HCT116 (cell line): ENCODE measurements at regions not wholly inside any gene's neighbourhood (a gene's known extent, or its start where the extent isn't known, plus 50 kb on each side); places are given as distances from the start of the nearest gene placed in this dataset.

Experiments used
- ATAC-seq: fragments of 200-7000 bp; cut with Tn5 transposase; 2 replicates; pipeline ENCODE4 v1.9.1; 2020; ENCODE audit warnings: mild to moderate bottlenecking, moderate library complexity
- BruUV-seq: library from RNA; stranded (reverse); fragments of 400-500 nt; replicated peaks from 2 replicates; lab custom pipeline; 2021; lab: Mats Ljungman, UMichigan
- CTCF ChIA-PET: fragments of 300-600 bp; sonication (Branson Sonifier 250); formaldehyde crosslinking; loops from one replicate; lab custom pipeline; 2021; ENCODE audit warnings: antibody characterized with exemption; lab: Charles Lee
- POLR2A ChIA-PET: fragments of 300-600, 350-600 bp; sonication (Branson Sonifier 250); formaldehyde crosslinking; loops from one replicate; lab custom pipeline; 2021; ENCODE audit warnings: antibody characterized with exemption; lab: Charles Lee
- RAD21 ChIA-PET, 2 experiments: fragments of 300-600 bp; sonication (Branson Sonifier 250); formaldehyde crosslinking; loops; one replicate each; lab custom pipeline; 2023; ENCODE audit warnings: low total read pairs in 2 of 2; ENCODE audit not compliant: uncharacterized antibody in 2 of 2, unreplicated experiment in 2 of 2, low non-redundant PET in 1 of 2; lab: Charles Lee
- DNase-seq: peaks from one replicate; pipeline ENCODE4 v3.0.0-alpha.2; 2010; ENCODE audit warnings: low read depth, low spot score
- H2AFZ ChIP-seq: fragments of 200-600 bp; shearing (Covaris generic), sonication (generic); 2 replicates; pipeline ENCODE4 v1.6.1; 2017; ENCODE audit warnings: low read depth, mixed run types, mixed read lengths, antibody characterized with exemption, low read length; ENCODE audit not compliant: poor library complexity, severe bottlenecking
- H3K27ac ChIP-seq: 2 replicates; pipeline ENCODE4 v1.5.1; 2012; ENCODE audit warnings: low read depth, low read length
- H3K27me3 ChIP-seq: fragments of 200-600 bp; sonication (generic); 2 replicates; pipeline ENCODE4 v1.6.1; 2016; ENCODE audit warnings: mixed run types, low read length, mixed read lengths; ENCODE audit not compliant: insufficient read depth
- H3K36me3 ChIP-seq, 2 experiments: fragments of 200-500 bp in 1 of 2; fragments of 200-600 bp in 1 of 2; sonication (Bioruptor generic) in 1 of 2; sonication (generic) in 1 of 2; 2 replicates each; pipeline versions ENCODE4 v1.5.1 to v1.6.1; 2014 to 2016; ENCODE audit warnings: low read length in 2 of 2, inconsistent platforms in 1 of 2, mixed read lengths in 1 of 2, mixed run types in 1 of 2; ENCODE audit not compliant: insufficient read depth in 2 of 2, control insufficient read depth in 1 of 2
- H3K4me1 ChIP-seq, 2 experiments: fragments of 200-600 bp in 1 of 2; sonication (generic) in 1 of 2; 2 replicates each; pipeline versions ENCODE4 v1.5.1 to v1.6.1; 2012 to 2017; ENCODE audit warnings: low read length in 2 of 2, inconsistent platforms in 1 of 2, mild to moderate bottlenecking in 1 of 2, mixed read lengths in 1 of 2, mixed run types in 1 of 2, moderate library complexity in 1 of 2; ENCODE audit not compliant: insufficient read depth in 2 of 2, control insufficient read depth in 1 of 2
- H3K4me2 ChIP-seq: fragments of 200-600 bp; sonication (generic); 2 replicates; pipeline ENCODE4 v1.6.1; 2017; ENCODE audit warnings: mixed run types, low read length, mixed read lengths
- H3K4me3 ChIP-seq, 2 experiments: fragments of 200-600 bp in 1 of 2; sonication (generic) in 1 of 2; replicated peaks in 1 of 2; 2 replicates each; pipeline ENCODE4 v1.5.1; 2011 to 2016; ENCODE audit warnings: low read length in 2 of 2, control low read depth in 1 of 2, low read depth in 1 of 2, mild to moderate bottlenecking in 1 of 2, mixed read lengths in 1 of 2, mixed run types in 1 of 2
- H3K79me2 ChIP-seq: fragments of 200-600 bp; sonication (generic); 2 replicates; pipeline ENCODE4 v1.6.1; 2017; ENCODE audit warnings: mild to moderate bottlenecking, mixed run types, low read length, moderate library complexity, mixed read lengths; ENCODE audit not compliant: insufficient read depth
- H3K9ac ChIP-seq: fragments of 200-600 bp; sonication (generic); 2 replicates; pipeline ENCODE4 v1.6.1; 2016; ENCODE audit warnings: low read length, mixed read lengths
- H3K9me2 ChIP-seq: fragments of 200-600 bp; sonication (generic), shearing (Covaris generic); 2 replicates; pipeline ENCODE4 v1.6.1; 2017; ENCODE audit warnings: mixed run types, mild to moderate bottlenecking, moderate library complexity; ENCODE audit not compliant: insufficient read depth
- H3K9me3 ChIP-seq, 2 experiments: fragments of 200-500 bp in 1 of 2; fragments of 200-600 bp in 1 of 2; sonication (Bioruptor generic) in 1 of 2; sonication (generic) in 1 of 2; 2 replicates each; pipeline ENCODE4 v1.6.1; 2014 to 2017; ENCODE audit warnings: low read length in 2 of 2, mixed read lengths in 2 of 2, inconsistent platforms in 1 of 2, low read depth in 1 of 2, mild to moderate bottlenecking in 1 of 2, mixed run types in 1 of 2, moderate library complexity in 1 of 2; ENCODE audit not compliant: control insufficient read depth in 1 of 2, insufficient read depth in 1 of 2
- H4K20me1 ChIP-seq: fragments of 200-600 bp; sonication (generic), shearing (Covaris generic); 2 replicates; pipeline ENCODE4 v1.6.1; 2017; ENCODE audit warnings: mixed run types, mild to moderate bottlenecking, moderate library complexity; ENCODE audit not compliant: insufficient read depth
- CBX3 ChIP-seq: IDR thresholded peaks from 2 replicates; pipeline ENCODE4 v1.6.1; 2012; ENCODE audit warnings: low read depth
- CEBPB ChIP-seq: IDR thresholded peaks from 2 replicates; pipeline ENCODE4 v1.6.1; 2012; ENCODE audit warnings: low read depth
- JUND ChIP-seq: IDR thresholded peaks from 2 replicates; pipeline ENCODE4 v1.6.1; 2012
- POLR2A ChIP-seq: IDR thresholded peaks from 2 replicates; pipeline ENCODE4 v1.7.0; 2011; ENCODE audit warnings: borderline replicate concordance; ENCODE audit not compliant: insufficient read depth, insufficient read length; ENCODE audit errors: extremely low read depth
- RAD21 ChIP-seq: IDR thresholded peaks from 2 replicates; pipeline ENCODE4 v1.6.1; 2012; ENCODE audit warnings: low read depth, mild to moderate bottlenecking
- REST ChIP-seq: IDR thresholded peaks from 2 replicates; pipeline ENCODE4 v1.6.1; 2012; ENCODE audit warnings: low read depth
- TCF7L2 ChIP-seq: IDR thresholded peaks from 2 replicates; pipeline ENCODE4 v1.7.0; 2011; ENCODE audit warnings: borderline replicate concordance, inconsistent platforms; ENCODE audit not compliant: insufficient read depth, insufficient read length; ENCODE audit errors: extremely low read depth
- ZFX ChIP-seq: fragments of 450-650 bp; IDR thresholded peaks from 2 replicates; pipeline ENCODE4 v1.6.1; 2017
- intact Hi-C: fragments of 100-400 bp; cut with micrococcal nuclease; formaldehyde crosslinking; loops from 2 replicates; pipeline ENCODE4 v1.10.0; 2022
- TF ChIP-seq, protein P1 (sequence below): IDR thresholded peaks from 2 replicates; pipeline ENCODE4 v1.6.1; 2012

DNA sequence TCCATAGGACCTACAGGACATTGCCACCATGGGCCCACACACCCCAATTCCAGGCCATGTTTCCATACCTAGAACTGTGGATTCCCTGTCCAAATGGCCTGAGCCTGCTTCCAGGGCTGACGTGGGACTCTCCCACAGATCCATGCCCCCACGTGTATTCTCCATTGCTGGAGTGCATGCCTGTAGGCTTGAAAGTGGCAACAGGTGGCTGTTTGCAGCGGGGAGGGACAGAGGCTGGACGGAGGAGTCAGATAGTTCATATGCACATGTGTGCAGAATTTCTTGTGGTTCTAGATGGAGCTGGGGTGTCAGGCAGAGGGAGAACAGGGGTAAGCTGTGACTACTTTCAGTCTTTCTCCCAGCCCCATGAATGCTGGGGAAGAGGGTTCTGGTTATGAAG is 285.7 kb upstream of the ANKRD55 start:
- RAD21 ChIA-PET, result no interaction called here
- H3K4me3 ChIP-seq, result no peak overlapping the region
- no peak overlapping the region for H3K4me2 ChIP-seq
- BruUV-seq, result no TSS peak
- H4K20me1 ChIP-seq, result no peaks in the 10 kb centered on the region
- H3K36me3 ChIP-seq, result no peaks in the 10 kb centered on the region
- H3K27ac ChIP-seq, result no peak overlapping the region
- no peak overlapping the region for H3K9ac ChIP-seq
- DNase-seq (no peak), ATAC-seq (no peak)
- H2AFZ ChIP-seq, result no peak overlapping the region
- H3K4me1 ChIP-seq, result peaks cover 6 to 8% of the 10 kb centered on the region in 2 experiments; a peak in 2 of 4 replicates
- H3K27me3 ChIP-seq, result no peaks in the 10 kb centered on the region
- no peaks in the 10 kb centered on the region for H3K79me2 ChIP-seq
- no peak for TF ChIP-seq ZFX
- TF ChIP-seq CBX3, result no peak
- no peak for TF ChIP-seq JUND
- TF ChIP-seq CEBPB, result no peak
- no peak for TF ChIP-seq RAD21
- TF ChIP-seq, protein P1, sequence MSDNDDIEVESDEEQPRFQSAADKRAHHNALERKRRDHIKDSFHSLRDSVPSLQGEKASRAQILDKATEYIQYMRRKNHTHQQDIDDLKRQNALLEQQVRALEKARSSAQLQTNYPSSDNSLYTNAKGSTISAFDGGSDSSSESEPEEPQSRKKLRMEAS, result no peak
- no peak for TF ChIP-seq TCF7L2
- TF ChIP-seq REST, result no peak
- no peak for TF ChIP-seq POLR2A
- intact Hi-C loops, result no loop called here
- CTCF ChIA-PET, result no interaction called here
- POLR2A ChIA-PET, result no interaction called here
- H3K9me3 ChIP-seq, result no peaks in the 10 kb centered on the region
- no peaks in the 10 kb centered on the region for H3K9me2 ChIP-seq
